Adrenal gland (tissue), 5 donors: ENCODE measurements at regions not wholly inside any gene's neighbourhood (a gene's known extent, or its start where the extent isn't known, plus 50 kb on each side); places are given as distances from the start of the nearest gene placed in this dataset.

ENCODE experiments used
- CTCF ChIP-seq, 6 experiments: fragments of 450-650 bp in 4 of 6; fragments of 200-600 bp in 2 of 6; sonication (generic) in 1 of 6; IDR thresholded peaks; 1 replicate in 5 of 6; 2 replicates in 1 of 6; pipeline versions ENCODE4 v1.5.1 to v1.8.0; 2016 to 2021; ENCODE audit warnings: antibody characterized with exemption in 6 of 6, mild to moderate bottlenecking in 2 of 6, moderate library complexity in 1 of 6
- POLR2A ChIP-seq, 2 donors: fragments of 450-650 bp; IDR thresholded peaks; one replicate each; pipeline ENCODE4 v1.6.1; 2017; ENCODE audit warnings: antibody characterized with exemption in 2 of 2, mild to moderate bottlenecking in 2 of 2, moderate library complexity in 1 of 2
- donor health status: DM: no; HTN: no; CAD: no.

- no peak for TF ChIP-seq CTCF (IDR thresholded peaks at IDR 0.05)
- no peak for TF ChIP-seq POLR2A (IDR thresholded peaks at IDR 0.05)
These were observed 830.3 kb downstream of the DIPK2A start for GRCh38 chr3:144801890-144802289.
